Activated CD4-positive, alpha-beta T cell treated with anti-CD3 and anti-CD28 coated beads, Interleukin-2, amount 50 U/mL, for 48 hours (primary cell): ENCODE measurements at regions not wholly inside any gene's neighbourhood (a gene's known extent, or its start where the extent isn't known, plus 50 kb on each side); places are given as distances from the start of the nearest gene placed in this dataset.

Experiments used
- DNase-seq, 2 experiments: peaks; one replicate each; pipeline ENCODE4 v3.0.0-alpha.2; 2020

- DNase-seq, result no peak
These were observed 86.5 kb downstream of the MYEOV start for GRCh38 chr11:69380451-69380901.

GRCh38 chr11:69380921-69381581 lies 87.1 kb downstream of the MYEOV start:
- no peak for DNase-seq

DNA sequence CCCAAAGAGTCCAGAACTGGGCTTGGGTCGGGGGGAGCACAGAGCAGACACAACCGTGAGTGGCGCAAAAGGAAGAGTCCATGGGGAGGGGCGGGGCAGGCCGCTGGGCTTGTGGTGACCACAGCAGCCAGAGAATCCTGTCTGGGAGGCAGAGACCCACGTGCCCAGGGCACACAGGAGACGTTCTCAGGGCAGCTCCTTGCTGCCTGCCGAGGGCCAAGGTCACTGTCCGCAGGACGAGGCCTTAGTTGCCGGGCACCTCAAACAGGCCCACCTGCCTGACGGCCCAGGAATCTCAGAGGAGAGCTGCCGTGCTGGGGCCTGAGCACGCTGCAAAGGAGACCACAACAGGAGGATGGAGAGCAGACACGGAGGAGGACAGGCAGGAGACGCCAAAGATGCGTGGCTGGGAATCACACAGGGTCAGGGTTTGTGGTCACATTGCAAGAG lies 87.8 kb downstream of the MYEOV start:
- DNase-seq, result no peak

DNA sequence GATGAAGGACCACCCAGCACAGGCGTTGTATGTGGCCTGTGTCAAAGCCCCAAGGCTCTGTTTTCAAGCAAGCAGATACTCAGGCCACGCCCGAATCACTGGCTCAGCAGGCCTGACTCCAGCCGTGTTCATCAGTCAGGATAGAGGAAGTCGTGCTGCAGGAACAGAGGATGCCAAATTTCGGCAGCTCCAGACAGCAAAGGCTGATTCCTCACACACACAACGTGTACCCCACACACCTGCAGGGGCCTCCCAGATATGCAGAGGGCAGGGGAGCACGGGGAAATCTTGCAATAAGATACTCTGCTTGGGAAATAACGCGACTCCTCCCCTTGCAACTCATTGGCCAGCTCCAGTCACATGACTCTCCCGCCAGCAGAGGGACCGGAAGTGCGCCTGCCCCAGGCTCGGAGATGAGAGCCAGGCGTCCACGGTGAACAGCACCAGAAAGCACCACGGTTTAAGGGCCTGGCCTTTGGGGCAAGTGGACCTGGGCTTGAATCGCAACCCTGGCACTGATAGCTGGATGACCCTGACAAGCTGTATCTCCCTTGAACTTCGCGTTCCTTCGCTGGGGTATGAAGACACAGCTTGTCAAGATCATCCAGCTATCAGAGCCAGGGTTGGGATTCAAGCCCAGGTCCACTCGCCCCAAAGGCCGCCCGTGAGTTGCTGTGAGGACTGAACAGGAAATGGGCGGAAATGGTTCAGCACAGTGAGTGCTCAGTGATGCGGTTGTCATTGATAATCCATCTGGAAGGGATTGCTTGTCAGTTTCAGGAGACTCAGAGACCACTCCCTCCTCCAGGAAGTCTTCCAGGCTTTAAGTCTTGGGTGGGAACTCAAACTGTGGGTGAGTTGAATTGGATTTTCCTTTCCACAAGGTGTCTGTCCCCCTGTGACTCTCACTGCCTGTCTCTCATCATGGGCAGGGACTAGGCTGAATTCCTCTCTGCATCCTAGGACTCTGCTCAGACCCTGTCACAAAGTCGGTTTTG lies 88.5 kb downstream of the MYEOV start:
- no peak for DNase-seq

- no peak for DNase-seq
These were observed 89.7 kb downstream of the MYEOV start for GRCh38 chr11:69383372-69384250.

DNA sequence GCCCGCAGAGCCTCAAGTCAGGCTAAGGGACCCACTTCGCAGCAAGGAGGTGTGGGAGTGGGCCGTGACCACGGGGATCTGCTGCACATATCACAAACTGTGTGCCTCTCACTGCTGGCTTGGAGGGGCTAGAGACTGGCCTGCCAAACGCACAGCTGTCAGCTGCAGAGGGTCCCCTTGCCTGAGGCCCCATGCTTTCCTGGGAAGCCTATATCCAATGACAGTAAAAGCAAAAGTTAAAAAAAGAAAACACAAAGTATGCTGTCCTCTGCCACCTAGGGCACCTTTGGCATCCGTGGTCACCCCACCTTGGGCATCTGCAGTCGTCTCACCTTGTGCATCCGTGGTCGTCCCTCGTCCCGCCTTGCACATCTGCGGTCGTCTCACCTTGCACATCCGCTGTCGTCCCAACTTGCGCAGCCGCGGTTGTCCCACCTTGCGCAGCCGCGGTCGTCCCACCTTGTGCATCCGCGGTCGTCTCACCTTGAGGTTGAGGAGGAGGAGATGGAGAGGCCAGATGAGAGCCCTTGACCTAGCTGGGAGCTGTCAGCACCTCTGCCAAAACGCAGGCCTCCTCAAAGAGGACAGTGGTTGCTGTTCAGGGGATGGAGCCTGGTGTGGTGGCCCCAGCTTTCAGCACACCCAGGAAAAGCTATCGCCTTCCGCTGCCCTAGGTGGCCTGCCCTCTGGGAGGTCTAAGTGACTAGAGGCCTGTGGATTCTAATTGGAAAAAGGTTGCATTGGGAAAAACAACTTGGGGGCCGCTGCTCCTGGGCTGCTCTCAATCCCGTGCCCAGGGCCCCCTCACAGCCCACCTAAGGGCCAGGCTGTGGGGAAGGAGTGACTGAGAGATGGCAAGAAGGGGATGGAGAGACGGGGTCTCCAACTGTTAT lies 90.5 kb downstream of the MYEOV start:
- DNase-seq, result no peak

- DNase-seq, result no peak
These were observed 91.3 kb downstream of the MYEOV start for GRCh38 chr11:69385144-69385820.

DNA sequence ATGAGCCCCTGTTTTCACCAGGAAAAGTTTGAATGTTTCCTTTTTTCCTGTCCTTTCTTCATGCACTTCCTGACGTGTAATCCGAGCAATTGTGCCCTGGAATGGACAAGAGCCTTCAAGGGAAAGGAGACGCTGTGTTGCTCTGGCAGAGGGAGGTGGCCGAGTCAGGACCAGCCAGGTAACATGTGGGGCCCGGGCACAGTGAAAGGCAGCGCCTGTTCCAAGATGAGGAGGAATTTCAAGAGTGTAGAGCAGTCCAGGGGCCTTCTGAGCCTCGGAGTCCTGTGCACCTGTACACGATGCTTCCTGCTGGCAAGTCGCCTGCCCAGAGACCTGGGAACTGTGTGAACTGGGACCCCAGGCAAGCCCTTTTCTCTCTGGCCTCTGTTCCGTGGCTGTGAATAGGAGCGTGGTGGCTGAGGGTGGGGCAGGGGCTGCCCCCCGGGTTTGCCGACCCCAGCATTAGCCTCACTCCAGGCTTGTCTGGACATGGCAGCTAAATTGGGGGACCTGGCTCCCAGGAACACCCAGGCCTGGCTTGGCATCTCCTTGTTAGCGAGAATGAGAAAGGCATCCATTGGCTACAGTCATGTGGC lies 92.0 kb downstream of the MYEOV start:
- DNase-seq, result no peak

DNA sequence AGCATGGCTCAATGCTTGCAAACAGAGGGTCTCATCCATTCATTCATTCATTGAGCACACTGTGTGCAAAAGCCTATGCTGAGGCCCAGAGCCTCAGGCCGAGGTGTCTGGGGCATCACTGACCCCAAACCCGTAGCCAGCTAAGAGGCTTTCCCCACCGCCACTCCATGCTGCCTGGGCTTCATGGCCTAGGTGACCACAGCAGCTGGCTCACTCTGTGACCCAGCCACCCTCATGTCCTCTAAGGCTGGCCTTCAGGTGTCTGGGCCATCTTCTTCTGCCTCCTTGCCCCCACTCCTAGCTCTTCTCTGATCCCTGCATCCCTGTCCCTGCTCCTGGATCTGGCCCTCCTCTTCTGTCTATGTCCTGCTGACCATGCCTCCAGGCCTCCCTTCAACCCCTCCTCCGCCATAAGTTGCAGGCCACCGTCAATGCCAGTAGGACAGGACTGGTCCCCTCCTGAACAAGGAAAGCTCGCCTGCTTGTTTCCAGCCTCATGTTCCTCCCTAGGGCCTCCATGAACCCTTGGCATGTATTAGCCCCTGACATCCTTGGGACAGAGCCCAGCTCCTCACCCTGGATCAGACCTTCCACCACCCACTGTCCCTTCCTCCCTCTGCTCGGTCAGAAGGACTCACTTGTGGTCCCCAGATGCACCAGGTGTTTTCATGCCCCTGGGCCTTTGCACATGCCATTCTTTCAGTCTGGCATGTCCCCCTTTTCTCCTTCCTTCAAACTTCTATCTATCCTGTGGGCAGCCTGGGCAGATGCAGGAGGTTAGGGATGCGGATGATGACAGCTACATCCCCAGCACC lies 92.8 kb downstream of the MYEOV start:
- DNase-seq, result no peak

- DNase-seq, result no peak
These were observed 93.5 kb downstream of the MYEOV start for GRCh38 chr11:69387409-69387885.

DNA sequence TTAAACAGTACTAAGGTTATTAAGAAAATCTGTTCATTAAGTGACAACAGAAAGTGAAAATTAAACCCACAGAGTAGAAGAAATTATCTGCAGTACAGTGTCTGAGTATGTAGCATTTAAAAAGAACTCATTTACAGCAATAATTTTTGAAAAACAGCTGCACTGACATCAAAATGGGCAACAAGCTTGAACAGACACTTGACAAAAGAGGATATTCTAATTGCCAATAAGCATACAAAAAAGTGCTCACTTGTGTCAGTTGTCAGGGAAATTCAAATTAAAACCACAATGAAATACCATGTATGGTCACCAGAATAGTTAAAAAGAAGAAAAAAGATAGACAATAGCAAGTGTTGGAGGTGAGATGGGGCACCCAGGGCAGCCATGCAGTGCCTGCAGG lies 93.3 kb upstream of the LINC01488 start:
- no peak for DNase-seq

DNA sequence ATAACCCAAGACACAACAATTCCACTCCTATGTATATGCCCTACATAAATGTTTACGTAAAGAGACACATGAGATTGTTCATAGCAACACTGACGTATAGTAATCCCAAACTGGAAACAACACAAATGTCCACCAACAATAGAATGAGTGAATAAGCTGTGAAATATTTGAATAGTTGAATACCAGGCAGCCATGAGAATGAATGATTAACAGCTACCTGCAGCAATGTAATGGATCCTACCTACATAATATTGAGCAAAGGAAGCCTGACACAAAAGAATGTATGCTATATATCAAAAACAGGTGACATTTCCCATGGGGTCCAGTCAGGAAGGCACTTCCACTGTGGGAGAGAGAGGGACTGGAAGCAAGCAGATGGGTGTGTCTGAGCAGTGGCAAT lies 92.8 kb upstream of the LINC01488 start:
- no peak for DNase-seq

GRCh38 chr11:69390561-69390960 lies 90.9 kb upstream of the LINC01488 start:
- no peak for DNase-seq

DNA sequence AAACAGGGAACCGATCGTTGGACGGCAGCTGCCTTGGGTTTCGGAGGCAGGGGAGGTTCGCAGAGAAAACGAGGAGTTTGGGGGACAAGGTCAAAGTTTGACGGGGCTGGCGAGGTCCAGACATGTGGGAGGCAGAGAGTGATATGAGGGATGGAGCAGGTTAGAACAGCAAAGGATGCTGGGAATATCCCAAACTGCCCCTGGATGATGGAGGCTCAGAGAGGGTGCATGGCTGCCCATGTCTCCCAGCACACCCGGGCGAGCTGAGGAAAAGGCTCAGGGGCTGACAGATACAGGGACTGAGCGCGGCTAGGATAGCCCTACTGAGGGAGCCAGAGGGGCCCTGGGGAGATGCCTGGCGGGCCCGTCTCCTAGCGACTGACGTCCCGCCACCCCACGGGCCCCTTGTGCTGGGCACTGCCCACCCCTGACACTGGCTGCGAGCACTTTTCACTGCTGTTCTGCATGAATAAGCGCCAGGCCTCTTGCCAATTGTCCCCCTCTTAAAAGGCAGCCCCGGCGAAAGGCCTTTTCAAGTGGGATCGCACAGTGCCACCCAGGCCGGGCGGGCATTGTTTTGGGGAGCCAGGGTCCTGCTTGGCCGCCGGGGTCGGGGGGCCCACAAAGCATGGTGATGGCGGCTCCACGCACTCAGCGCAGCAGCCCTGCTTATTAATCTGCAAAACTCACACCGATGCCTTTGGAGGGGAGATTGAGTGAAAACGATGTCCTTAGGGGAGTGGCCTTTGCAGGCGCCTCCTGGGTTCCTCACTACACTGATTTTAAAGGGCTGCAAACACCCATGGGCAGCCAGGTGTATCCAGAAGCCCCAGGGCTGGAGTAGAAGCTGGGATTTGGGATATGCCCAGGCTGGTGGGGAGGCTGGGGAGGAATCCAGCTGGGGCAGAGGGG lies 90.0 kb upstream of the LINC01488 start:
- no peak for DNase-seq

GRCh38 chr11:69392104-69392653 lies 89.3 kb upstream of the LINC01488 start:
- no peak for DNase-seq

GRCh38 chr11:69393178-69393832 lies 88.2 kb upstream of the LINC01488 start:
- no peak for DNase-seq

DNA sequence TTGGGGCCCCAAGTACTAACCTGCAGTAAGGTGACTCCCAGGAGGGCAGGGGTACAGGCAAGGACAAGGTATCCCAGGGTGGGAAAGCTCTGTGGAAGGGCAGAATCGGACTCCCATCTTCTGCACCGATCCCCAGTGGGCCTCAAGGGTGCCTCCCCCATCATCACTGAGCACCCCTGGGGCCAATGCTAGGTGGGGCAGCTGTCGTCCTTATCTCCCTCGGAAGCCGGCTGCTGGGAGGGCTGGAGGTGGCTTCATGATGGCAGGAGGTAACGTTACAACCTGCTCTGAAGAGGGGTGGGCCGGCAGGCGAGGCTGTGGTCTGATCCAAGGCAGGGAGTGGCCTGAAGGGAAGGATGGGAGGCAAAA lies 87.6 kb upstream of the LINC01488 start:
- DNase-seq, result no peak
